K562 (cell line): ENCODE measurements at regions not wholly inside any gene's neighbourhood (a gene's known extent, or its start where the extent isn't known, plus 50 kb on each side); places are given as distances from the start of the nearest gene placed in this dataset.

ENCODE experiments used
- GABPA ChIP-seq: fragments of 200-800 bp; sonication (Bioruptor generic); conservative IDR thresholded peaks from 2 replicates; pipeline ENCODE4 v1.6.1; 2016; ENCODE audit warnings: low read depth, missing genetic modification characterization, missing compliant biosample characterization
- POLR2AphosphoS5 ChIP-seq: IDR thresholded peaks from 2 replicates; pipeline ENCODE4 v1.6.1; 2011; ENCODE audit warnings: mild to moderate bottlenecking, low read depth, low read length, moderate library complexity; ENCODE audit not compliant: control insufficient read depth, insufficient read depth
- TOE1 ChIP-seq, 2 experiments: fragments of 450-650 bp in 1 of 2; sonication (generic) in 1 of 2; formaldehyde crosslinking in 1 of 2; IDR thresholded peaks; 2 replicates each; pipeline versions ENCODE4 v1.7.1 to v1.8.0; 2016 to 2022; ENCODE audit warnings: borderline replicate concordance in 2 of 2, mild to moderate bottlenecking in 2 of 2, antibody characterized with exemption in 1 of 2, inconsistent platforms in 1 of 2, low read depth in 1 of 2, missing genetic modification reagents in 1 of 2, moderate library complexity in 1 of 2

- TF ChIP-seq POLR2AphosphoS5 = no peak
- no peak for TF ChIP-seq GABPA (tag)
- no peak for TF ChIP-seq TOE1 (IDR thresholded peaks at IDR 0.05; ENCODE audit: borderline replicate concordance)
- TF ChIP-seq TOE1 (CRISPR knock-in tag; IDR thresholded peaks at IDR 0.05; ENCODE audit: borderline replicate concordance, low read depth) = no peak
Observed at GRCh38 chr2:67201521-67201920, 195.6 kb upstream of the ETAA1 start.
